B cell (primary cell): ENCODE measurements at regions not wholly inside any gene's neighbourhood (a gene's known extent, or its start where the extent isn't known, plus 50 kb on each side); places are given as distances from the start of the nearest gene placed in this dataset.

ENCODE experiments used
- ATAC-seq: fragments of 200-7000 bp; cut with Tn5 transposase; one replicate; pipeline ENCODE4 v1.10.0; 2021; ENCODE audit warnings: low read depth, mild to moderate bottlenecking, moderate number of reproducible peaks, moderate library complexity
- CTCF ChIA-PET: fragments of 350-600 bp; sonication (Branson Sonifier 250); formaldehyde crosslinking; loops from one replicate; lab custom pipeline; 2021; ENCODE audit warnings: antibody characterized with exemption, inconsistent platforms; lab: Charles Lee
- POLR2A ChIA-PET: fragments of 350-600 bp; sonication (Branson Sonifier 250); formaldehyde crosslinking; loops from one replicate; lab custom pipeline; 2021; ENCODE audit warnings: antibody characterized with exemption; lab: Charles Lee
- DNase-seq: peaks from one replicate; pipeline ENCODE4 v3.0.0; 2013
- H2AFZ ChIP-seq: 2 replicates; pipeline ENCODE4 v1.6.1; 2012; ENCODE audit warnings: mild to moderate bottlenecking, low read depth, low read length; ENCODE audit not compliant: insufficient read depth, poor library complexity, severe bottlenecking
- H3K27ac ChIP-seq, 2 donors: 1 replicate in 1 of 2; 2 replicates in 1 of 2; pipeline ENCODE4 v1.5.1; 2012 to 2013; ENCODE audit warnings: low read length in 2 of 2, mild to moderate bottlenecking in 2 of 2, moderate library complexity in 1 of 2
- H3K27me3 ChIP-seq, 4 experiments: fragments of 200-600 bp in 1 of 4; sonication (generic) in 1 of 4; replicated peaks in 1 of 4; 1 replicate in 2 of 4; 2 replicates in 2 of 4; pipeline versions ENCODE4 v1.6.1 to v1.7.0; 2013 to 2016; ENCODE audit warnings: low read length in 3 of 4, mild to moderate bottlenecking in 2 of 4, mixed read lengths in 1 of 4, moderate library complexity in 1 of 4; ENCODE audit not compliant: insufficient read depth in 4 of 4, control insufficient read depth in 3 of 4; ENCODE audit errors: control extremely low read depth in 1 of 4
- H3K36me3 ChIP-seq, 2 experiments: replicated peaks in 1 of 2; 1 replicate in 1 of 2; 2 replicates in 1 of 2; pipeline versions ENCODE4 v1.6.1 to v1.7.1; 2013; ENCODE audit warnings: low read length in 1 of 2; ENCODE audit not compliant: insufficient read depth in 2 of 2, control insufficient read depth in 1 of 2; ENCODE audit errors: control extremely low read depth in 1 of 2, extremely low read depth in 1 of 2
- H3K4me1 ChIP-seq, 2 donors: fragments of 200-600 bp in 1 of 2; sonication (generic) in 1 of 2; 1 replicate in 1 of 2; 2 replicates in 1 of 2; pipeline versions ENCODE4 v1.5.1 to v1.6.1; 2013 to 2017; ENCODE audit warnings: low read length in 2 of 2; ENCODE audit not compliant: control insufficient read depth in 2 of 2, insufficient read depth in 2 of 2
- H3K4me2 ChIP-seq: replicated peaks from 2 replicates; pipeline ENCODE3; 2012; ENCODE audit warnings: mild to moderate bottlenecking, low read depth, low read length; ENCODE audit not compliant: poor library complexity, severe bottlenecking
- H3K4me3 ChIP-seq, 5 experiments: fragments of 200-600 bp in 1 of 5; sonication (generic) in 1 of 5; 1 replicate in 3 of 5; 2 replicates in 2 of 5; pipeline versions ENCODE4 v1.5.1 to v1.7.0; 2011 to 2016; ENCODE audit warnings: low read length in 4 of 5, mild to moderate bottlenecking in 4 of 5, low read depth in 2 of 5, control low read depth in 1 of 5, moderate library complexity in 1 of 5; ENCODE audit not compliant: insufficient read depth in 1 of 5; ENCODE audit errors: control extremely low read depth in 1 of 5, extremely low read depth in 1 of 5
- H3K79me2 ChIP-seq: fragments of 200-600 bp; sonication (generic); one replicate; pipeline ENCODE4 v1.6.0; 2016; ENCODE audit warnings: low read length; ENCODE audit not compliant: control insufficient read depth, insufficient read depth
- H3K9ac ChIP-seq: fragments of 200-600 bp; sonication (generic); 2 replicates; pipeline ENCODE4 v1.6.1; 2017; ENCODE audit warnings: mild to moderate bottlenecking, low read length, moderate library complexity
- H3K9me3 ChIP-seq, 3 donors: one replicate each; pipeline versions ENCODE4 v1.6.1 to v1.7.1; 2013; ENCODE audit warnings: low read length in 2 of 3; ENCODE audit not compliant: control insufficient read depth in 2 of 3, insufficient read depth in 1 of 3; ENCODE audit errors: control extremely low read depth in 1 of 3
- H4K20me1 ChIP-seq: 2 replicates; pipeline ENCODE4 v1.6.0; 2012; ENCODE audit warnings: mild to moderate bottlenecking, low read length; ENCODE audit not compliant: insufficient read depth, control insufficient read depth, poor library complexity, severe bottlenecking
- H3K27ac Mint-ChIP-seq: one replicate; pipeline ENCODE4 v1.8.0; 2021; ENCODE audit warnings: mixed read lengths
- H3K27me3 Mint-ChIP-seq: one replicate; pipeline ENCODE4 v1.8.0; 2021; ENCODE audit warnings: mixed read lengths
- H3K4me1 Mint-ChIP-seq: one replicate; pipeline ENCODE4 v1.8.0; 2021; ENCODE audit warnings: mixed read lengths
- H3K4me3 Mint-ChIP-seq: one replicate; pipeline ENCODE4 v1.8.0; 2021; ENCODE audit warnings: mixed read lengths
- H3K9me3 Mint-ChIP-seq: one replicate; pipeline ENCODE4 v1.8.0; 2022; ENCODE audit warnings: mixed read lengths; ENCODE audit not compliant: insufficient read depth
- EZH2 ChIP-seq: IDR thresholded peaks from 2 replicates; pipeline ENCODE4 v1.6.1; 2012; ENCODE audit warnings: borderline replicate concordance, low read depth, mild to moderate bottlenecking, moderate library complexity, low read length; ENCODE audit not compliant: insufficient read depth, poor library complexity, severe bottlenecking
- WGBS: methylation state at CpG from one replicate; pipeline ENCODE4 v1.1.5; 2013; ENCODE audit warnings: missing lambda C conversion rate; ENCODE audit not compliant: insufficient coverage; 5-methylcytosine and 5-hydroxymethylcytosine counted together
- intact Hi-C: fragments of 100-400 bp; cut with micrococcal nuclease; formaldehyde crosslinking; loops from one replicate; pipeline ENCODE4 v1.10.0; 2022
- TF ChIP-seq, protein P1 (sequence below): fragments of 200-600 bp; IDR thresholded peaks from one replicate; pipeline ENCODE4 v1.8.0; 2022; ENCODE audit warnings: antibody characterized with exemption, mild to moderate bottlenecking

GRCh38 chr20:48349656-48350055 is 478.1 kb downstream of the PREX1 start:
- H3K27ac ChIP-seq: no peak overlapping the region
- no peak overlapping the region for H3K27ac Mint-ChIP-seq
- CTCF ChIA-PET: no interaction called here
- no peak overlapping the region for H3K4me3 Mint-ChIP-seq
- POLR2A ChIA-PET: no interaction called here
- intact Hi-C loops: loop anchor here (2.0 kb wide), 1 partner anchor 271 kb away; no protein-coding TSS in a partner anchor
- no peaks in the 10 kb centered on the region for H3K4me1 Mint-ChIP-seq
- peaks cover 0 to 2% (median 0%) of the 10 kb centered on the region in 4 experiments for H3K27me3 ChIP-seq
- H3K9me3 Mint-ChIP-seq: no peaks in the 10 kb centered on the region
- peaks cover 2% of the 10 kb centered on the region for H3K27me3 Mint-ChIP-seq
- H3K9me3 ChIP-seq: peaks cover 0 to 7% (median 7%) of the 10 kb centered on the region in 3 donors
- no peak for TF ChIP-seq EZH2
- TF ChIP-seq, protein P1, sequence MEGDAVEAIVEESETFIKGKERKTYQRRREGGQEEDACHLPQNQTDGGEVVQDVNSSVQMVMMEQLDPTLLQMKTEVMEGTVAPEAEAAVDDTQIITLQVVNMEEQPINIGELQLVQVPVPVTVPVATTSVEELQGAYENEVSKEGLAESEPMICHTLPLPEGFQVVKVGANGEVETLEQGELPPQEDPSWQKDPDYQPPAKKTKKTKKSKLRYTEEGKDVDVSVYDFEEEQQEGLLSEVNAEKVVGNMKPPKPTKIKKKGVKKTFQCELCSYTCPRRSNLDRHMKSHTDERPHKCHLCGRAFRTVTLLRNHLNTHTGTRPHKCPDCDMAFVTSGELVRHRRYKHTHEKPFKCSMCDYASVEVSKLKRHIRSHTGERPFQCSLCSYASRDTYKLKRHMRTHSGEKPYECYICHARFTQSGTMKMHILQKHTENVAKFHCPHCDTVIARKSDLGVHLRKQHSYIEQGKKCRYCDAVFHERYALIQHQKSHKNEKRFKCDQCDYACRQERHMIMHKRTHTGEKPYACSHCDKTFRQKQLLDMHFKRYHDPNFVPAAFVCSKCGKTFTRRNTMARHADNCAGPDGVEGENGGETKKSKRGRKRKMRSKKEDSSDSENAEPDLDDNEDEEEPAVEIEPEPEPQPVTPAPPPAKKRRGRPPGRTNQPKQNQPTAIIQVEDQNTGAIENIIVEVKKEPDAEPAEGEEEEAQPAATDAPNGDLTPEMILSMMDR: no peak
- no peaks in the 10 kb centered on the region for H3K4me1 ChIP-seq
- no peak overlapping the region for H2AFZ ChIP-seq
- H3K36me3 ChIP-seq: no peaks in the 10 kb centered on the region
- no peak for ATAC-seq
- no peak for DNase-seq
- 75% methylated on average over 1 of the region's 4 CpGs for WGBS
- no peak overlapping the region for H3K4me2 ChIP-seq
- no peak overlapping the region for H3K4me3 ChIP-seq
- no peaks in the 10 kb centered on the region for H4K20me1 ChIP-seq
- H3K79me2 ChIP-seq: no peaks in the 10 kb centered on the region
- no peak overlapping the region for H3K9ac ChIP-seq

DNA sequence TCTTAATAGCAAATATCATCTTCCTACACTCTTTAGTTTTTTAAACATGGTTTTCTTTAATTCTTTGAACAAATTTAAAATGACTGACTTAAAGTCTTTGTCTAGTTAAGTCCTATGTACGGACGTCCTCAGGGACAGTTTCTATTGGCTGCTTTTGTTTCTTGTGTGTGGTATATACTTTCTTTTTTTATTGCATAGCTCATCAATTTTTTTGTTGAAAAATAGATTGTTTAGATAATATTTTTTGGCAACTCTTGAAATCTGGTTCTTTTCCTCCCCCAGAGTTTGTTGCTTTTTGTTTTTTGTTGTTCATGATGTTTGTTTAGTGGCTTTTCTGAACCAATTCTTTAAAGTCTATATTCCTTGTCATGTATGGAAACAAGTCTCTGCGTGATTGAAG is 479.8 kb downstream of the PREX1 start:
- POLR2A ChIA-PET: no interaction called here
- Histone ChIP-seq H3K36me3 (no peaks in the 10 kb centered on the region), H3K4me3 (no peak overlapping the region), H2AFZ (no peak overlapping the region), H3K9ac (no peak overlapping the region), H3K79me2 (no peaks in the 10 kb centered on the region), H3K9me3 (no peaks in the 10 kb centered on the region), H3K27me3 (peaks cover 0 to 11% (median 2%) of the 10 kb centered on the region in 4 experiments), H4K20me1 (no peaks in the 10 kb centered on the region), H3K4me2 (no peak overlapping the region), H3K4me1 (no peaks in the 10 kb centered on the region), H3K27ac (no peak overlapping the region)
- Mint-ChIP-seq H3K4me3 (no peak overlapping the region), H3K27me3 (peaks cover 10% of the 10 kb centered on the region), H3K9me3 (no peaks in the 10 kb centered on the region), H3K4me1 (no peaks in the 10 kb centered on the region), H3K27ac (no peak overlapping the region)
- intact Hi-C loops: no loop called here
- CTCF ChIA-PET: interaction anchor here (1.3 kb wide), 1 partner anchor 623 kb away, joined by 4 read pairs; no protein-coding TSS in a partner anchor
- DNase-seq (no peak), ATAC-seq (no peak)
- TF ChIP-seq EZH2: no peak
- TF ChIP-seq, protein P1: no peak
- WGBS: no CpG with 5 or more reads among the region's 3 CpGs
